Cardiac fibroblast (primary cell): ENCODE measurements at regions not wholly inside any gene's neighbourhood (a gene's known extent, or its start where the extent isn't known, plus 50 kb on each side); places are given as distances from the start of the nearest gene placed in this dataset.

Experiments used
- DNase-seq, 2 donors: peaks; one replicate each; pipeline versions ENCODE4 v3.0.0 to v3.0.0-alpha.2; 2010; ENCODE audit warnings: low read depth in 2 of 2
- H3K4me3 ChIP-seq, 2 donors: replicated peaks in 1 of 2; 1 replicate in 1 of 2; 2 replicates in 1 of 2; pipeline ENCODE4 v1.5.1; 2011; ENCODE audit warnings: low read depth in 2 of 2, low read length in 2 of 2, mild to moderate bottlenecking in 2 of 2, moderate library complexity in 1 of 2
- TF ChIP-seq, protein P1 (sequence below): IDR thresholded peaks from one replicate; pipeline ENCODE4 v1.5.1; 2011; ENCODE audit warnings: low read depth, mild to moderate bottlenecking, low read length, inconsistent platforms

DNA sequence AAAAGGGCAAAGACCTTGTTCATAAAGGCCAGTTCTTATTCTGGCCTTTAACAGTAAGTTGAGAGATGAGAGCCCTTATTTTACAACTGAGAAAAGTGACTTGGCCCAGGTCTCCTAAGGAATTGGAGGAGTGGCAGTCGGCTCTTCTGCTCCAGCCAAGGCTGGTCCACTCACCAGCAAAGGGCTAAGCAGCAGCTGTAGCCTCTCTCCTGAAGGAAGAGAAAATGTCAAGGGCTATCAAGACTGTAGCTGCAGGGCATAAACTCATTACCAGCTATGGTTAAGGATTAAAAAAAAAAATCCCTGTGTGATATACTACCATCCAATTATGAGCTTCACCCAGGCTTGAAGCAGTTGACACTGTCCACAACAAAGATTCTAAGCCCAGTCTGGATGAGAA lies 138.6 kb upstream of the RAD23B start:
- DNase-seq = no peak
- no peak overlapping the region for H3K4me3 ChIP-seq
- TF ChIP-seq, protein P1, sequence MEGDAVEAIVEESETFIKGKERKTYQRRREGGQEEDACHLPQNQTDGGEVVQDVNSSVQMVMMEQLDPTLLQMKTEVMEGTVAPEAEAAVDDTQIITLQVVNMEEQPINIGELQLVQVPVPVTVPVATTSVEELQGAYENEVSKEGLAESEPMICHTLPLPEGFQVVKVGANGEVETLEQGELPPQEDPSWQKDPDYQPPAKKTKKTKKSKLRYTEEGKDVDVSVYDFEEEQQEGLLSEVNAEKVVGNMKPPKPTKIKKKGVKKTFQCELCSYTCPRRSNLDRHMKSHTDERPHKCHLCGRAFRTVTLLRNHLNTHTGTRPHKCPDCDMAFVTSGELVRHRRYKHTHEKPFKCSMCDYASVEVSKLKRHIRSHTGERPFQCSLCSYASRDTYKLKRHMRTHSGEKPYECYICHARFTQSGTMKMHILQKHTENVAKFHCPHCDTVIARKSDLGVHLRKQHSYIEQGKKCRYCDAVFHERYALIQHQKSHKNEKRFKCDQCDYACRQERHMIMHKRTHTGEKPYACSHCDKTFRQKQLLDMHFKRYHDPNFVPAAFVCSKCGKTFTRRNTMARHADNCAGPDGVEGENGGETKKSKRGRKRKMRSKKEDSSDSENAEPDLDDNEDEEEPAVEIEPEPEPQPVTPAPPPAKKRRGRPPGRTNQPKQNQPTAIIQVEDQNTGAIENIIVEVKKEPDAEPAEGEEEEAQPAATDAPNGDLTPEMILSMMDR = no peak

DNA sequence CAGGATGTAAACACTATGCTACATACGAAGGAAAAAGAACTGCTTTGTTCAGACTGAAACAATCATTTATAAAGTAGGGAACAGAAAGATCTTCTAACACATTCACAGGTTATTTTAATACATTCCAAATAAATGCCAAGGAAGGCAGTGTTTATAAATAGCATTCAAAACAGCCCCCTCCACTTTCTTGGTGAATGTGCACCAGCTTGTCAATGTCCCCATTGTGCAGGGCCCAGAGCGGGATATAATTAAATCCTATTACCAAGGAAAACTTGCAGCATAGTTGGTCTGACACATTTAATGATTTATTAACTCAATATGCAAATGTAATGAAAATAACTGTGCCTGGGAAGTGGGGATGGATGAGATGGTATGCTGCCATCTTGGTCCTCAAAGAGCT lies 135.9 kb upstream of the RAD23B start:
- DNase-seq = no peak
- TF ChIP-seq, protein P1 = no peak
- no peak overlapping the region for H3K4me3 ChIP-seq

DNA sequence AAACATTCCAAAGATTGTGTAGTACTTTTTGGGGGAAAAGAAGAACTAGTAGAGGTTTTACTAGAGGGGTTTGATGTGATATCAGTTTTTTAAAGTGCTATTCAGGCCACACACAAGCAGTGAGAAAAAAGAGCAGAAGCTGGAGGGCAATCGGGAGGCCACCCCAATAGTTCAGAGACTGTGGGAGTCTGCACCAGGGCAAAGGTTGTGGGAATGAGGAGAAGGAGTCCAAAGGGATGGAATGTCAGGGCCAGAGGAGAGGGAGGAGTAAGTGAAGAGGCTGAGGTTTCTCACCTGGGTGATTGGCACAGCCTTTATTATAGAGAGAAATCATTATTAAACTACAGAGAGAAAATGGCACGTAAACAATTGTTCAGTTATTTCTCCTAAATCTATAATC lies 134.9 kb upstream of the RAD23B start:
- TF ChIP-seq, protein P1 = no peak
- no peak overlapping the region for H3K4me3 ChIP-seq
- no peak for DNase-seq

DNA sequence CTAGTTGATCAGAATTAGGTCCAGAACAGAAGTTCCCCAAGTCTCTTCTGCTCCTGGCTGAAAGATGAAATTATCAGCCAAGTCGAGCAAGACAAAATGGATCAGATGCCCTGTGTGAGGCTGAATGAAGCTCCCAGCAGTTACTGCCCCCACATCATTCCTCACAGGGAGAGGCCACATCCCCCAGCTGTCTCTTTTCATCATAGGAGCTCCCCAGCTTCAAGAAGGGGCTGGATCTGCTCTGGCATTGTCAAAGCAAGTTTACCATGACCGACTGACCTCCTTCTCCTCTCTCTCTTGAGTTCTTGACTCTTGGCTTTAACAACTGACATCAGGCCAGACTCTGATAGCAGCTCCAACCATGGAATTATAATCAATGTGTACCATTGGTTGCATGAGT lies 133.3 kb upstream of the RAD23B start:
- DNase-seq = no peak

DNA sequence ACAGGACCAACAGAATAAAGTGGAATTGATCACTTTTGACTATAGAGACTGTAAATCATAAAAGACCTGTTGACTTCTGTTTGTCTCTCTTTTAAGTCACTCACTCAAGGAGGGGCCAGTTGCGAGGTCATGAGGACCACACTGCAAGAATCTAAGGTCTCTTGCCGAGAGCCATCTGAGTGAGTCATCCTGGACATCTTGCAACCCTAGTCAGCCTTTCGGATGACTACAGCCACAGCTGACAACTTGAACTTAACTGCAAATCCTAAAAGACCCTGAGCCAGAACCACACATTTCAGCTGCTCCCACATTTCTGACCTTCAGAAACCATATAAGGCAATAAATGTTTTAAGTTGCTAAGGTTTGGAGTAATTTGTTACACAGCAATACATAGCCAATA lies 129.7 kb upstream of the RAD23B start:
- DNase-seq = peak in 1 of 2 donors; percentile 46

More for the DNA sequence above, 133.3 kb upstream of the RAD23B start:
- TF ChIP-seq, protein P1 = no peak
- H3K4me3 ChIP-seq = no peak overlapping the region

DNA sequence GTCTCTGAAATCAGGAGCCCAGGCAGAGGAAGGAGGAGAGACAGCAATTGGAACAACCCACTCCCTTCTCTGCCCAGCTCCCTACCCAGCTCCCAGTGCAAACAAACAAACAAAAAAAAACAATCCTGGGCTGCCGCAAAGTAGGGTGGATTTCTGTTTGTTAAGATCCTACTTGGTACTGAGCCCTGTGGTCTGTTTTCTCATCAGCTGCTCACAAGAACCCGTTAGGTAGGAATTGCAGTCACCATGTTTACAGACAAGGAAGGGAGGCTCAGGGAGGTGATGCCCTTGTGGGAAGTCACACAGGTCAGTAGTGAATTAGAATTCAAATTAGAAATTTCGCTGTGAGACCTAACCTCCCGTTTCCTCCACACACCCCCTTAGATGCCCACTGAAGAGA lies 128.8 kb upstream of the RAD23B start:
- no peak for DNase-seq
- no peak overlapping the region for H3K4me3 ChIP-seq
- TF ChIP-seq, protein P1 = no peak

More for the DNA sequence above, 129.7 kb upstream of the RAD23B start:
- no peak overlapping the region for H3K4me3 ChIP-seq
- TF ChIP-seq, protein P1 = no peak

DNA sequence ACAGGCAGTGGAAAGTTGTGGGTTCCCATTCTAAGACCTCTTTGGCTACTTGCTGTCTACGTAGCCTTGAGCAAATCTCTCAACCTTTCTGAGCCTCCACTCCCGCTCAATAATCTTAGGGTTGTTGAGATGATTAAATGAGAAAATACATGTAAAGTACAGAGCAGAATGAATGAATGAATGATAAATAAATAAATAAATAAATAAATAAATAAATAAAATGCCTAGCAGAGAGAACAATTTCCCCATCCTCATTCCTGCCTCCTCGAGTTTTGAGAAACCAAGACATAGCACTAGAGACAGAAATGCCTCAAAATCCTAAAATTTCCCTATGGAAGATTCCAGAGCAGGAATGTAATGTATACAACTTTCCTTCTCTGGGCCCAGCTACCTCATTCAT lies 128.3 kb upstream of the RAD23B start:
- H3K4me3 ChIP-seq = no peak overlapping the region
- no peak for DNase-seq
- TF ChIP-seq, protein P1 = no peak
